ENCODE measurements at regions not wholly inside any gene's neighbourhood (a gene's known extent, or its start where the extent isn't known, plus 50 kb on each side); places are given as distances from the start of the nearest gene placed in this dataset.

- TF ChIP-seq CTCF (IDR thresholded peaks at IDR 0.05; ENCODE audit: low read depth, low read length) (no peak), MAX (IDR thresholded peaks at IDR 0.05; ENCODE audit: low read depth, low read length) (no peak)
These were observed 67.5 kb downstream of the MIS18A start for GRCh38 chr21:32211306-32211705.
